Astrocyte (in vitro differentiated cells and primary cell): ENCODE measurements at regions not wholly inside any gene's neighbourhood (a gene's known extent, or its start where the extent isn't known, plus 50 kb on each side); places are given as distances from the start of the nearest gene placed in this dataset.

Experiments used
- EZH2 ChIP-seq: IDR thresholded peaks from 2 replicates; pipeline ENCODE4 v1.6.1; 2012; ENCODE audit warnings: mild to moderate bottlenecking, low read length, inconsistent platforms; ENCODE audit not compliant: insufficient read depth
- TF ChIP-seq, protein P1 (sequence below): IDR thresholded peaks from 2 replicates; pipeline ENCODE4 v1.5.1; 2011; ENCODE audit warnings: low read depth, mild to moderate bottlenecking, inconsistent platforms, low read length, moderate library complexity; ENCODE audit not compliant: insufficient read depth

DNA sequence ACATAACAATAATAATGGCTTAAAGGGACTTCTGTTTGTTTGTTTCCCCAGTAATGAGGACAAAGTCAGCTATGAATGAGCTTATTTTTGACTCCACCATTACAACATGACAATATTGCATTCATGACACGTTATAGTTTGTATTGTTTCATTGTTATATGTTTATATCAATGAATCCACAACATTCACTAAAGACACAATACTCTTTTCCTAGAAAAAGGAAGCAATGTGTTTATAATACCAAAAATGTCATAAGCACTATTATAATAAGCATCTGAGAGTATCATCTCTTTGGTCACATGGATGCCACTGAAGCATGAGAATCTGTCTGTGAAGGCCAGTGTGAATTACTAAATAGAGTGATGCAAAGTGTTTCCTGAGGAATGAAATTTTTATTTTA, 1026.9 kb upstream of the C9orf72 start:
- TF ChIP-seq EZH2: no peak
- TF ChIP-seq, protein P1, sequence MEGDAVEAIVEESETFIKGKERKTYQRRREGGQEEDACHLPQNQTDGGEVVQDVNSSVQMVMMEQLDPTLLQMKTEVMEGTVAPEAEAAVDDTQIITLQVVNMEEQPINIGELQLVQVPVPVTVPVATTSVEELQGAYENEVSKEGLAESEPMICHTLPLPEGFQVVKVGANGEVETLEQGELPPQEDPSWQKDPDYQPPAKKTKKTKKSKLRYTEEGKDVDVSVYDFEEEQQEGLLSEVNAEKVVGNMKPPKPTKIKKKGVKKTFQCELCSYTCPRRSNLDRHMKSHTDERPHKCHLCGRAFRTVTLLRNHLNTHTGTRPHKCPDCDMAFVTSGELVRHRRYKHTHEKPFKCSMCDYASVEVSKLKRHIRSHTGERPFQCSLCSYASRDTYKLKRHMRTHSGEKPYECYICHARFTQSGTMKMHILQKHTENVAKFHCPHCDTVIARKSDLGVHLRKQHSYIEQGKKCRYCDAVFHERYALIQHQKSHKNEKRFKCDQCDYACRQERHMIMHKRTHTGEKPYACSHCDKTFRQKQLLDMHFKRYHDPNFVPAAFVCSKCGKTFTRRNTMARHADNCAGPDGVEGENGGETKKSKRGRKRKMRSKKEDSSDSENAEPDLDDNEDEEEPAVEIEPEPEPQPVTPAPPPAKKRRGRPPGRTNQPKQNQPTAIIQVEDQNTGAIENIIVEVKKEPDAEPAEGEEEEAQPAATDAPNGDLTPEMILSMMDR: no peak
